ENCODE measurements at regions not wholly inside any gene's neighbourhood (a gene's known extent, or its start where the extent isn't known, plus 50 kb on each side); places are given as distances from the start of the nearest gene placed in this dataset.

- H3K9me3 ChIP-seq (ENCODE audit: low read length), result no peaks in the 10 kb centered on the region
- no peak overlapping the region for H3K27ac ChIP-seq (ENCODE audit: low read depth, low read length, poor library complexity, severe bottlenecking)
- H3K4me1 ChIP-seq (ENCODE audit: insufficient read depth, low read length, severe bottlenecking), result no peaks in the 10 kb centered on the region
- H3K36me3 ChIP-seq (ENCODE audit: insufficient read depth, low read length), result no peaks in the 10 kb centered on the region
- no peak overlapping the region for H3K9ac ChIP-seq (ENCODE audit: low read length)
- no peak overlapping the region for H3K4me3 ChIP-seq (ENCODE audit: low read depth, low read length, poor library complexity, severe bottlenecking)
- no peaks in the 10 kb centered on the region for H4K20me1 ChIP-seq (ENCODE audit: insufficient read depth, low read length)
- H3K27me3 ChIP-seq (ENCODE audit: insufficient read depth, low read length), result no peaks in the 10 kb centered on the region
- no peak overlapping the region for H3K4me2 ChIP-seq (ENCODE audit: low read length)
- H3K79me2 ChIP-seq (ENCODE audit: insufficient read depth, low read length), result no peaks in the 10 kb centered on the region
- TF ChIP-seq EZH2 (IDR thresholded peaks at IDR 0.05; ENCODE audit: borderline replicate concordance, low read length), result no peak
- no peak for TF ChIP-seq CTCF (IDR thresholded peaks at IDR 0.05; ENCODE audit: low read length)
- H2AFZ ChIP-seq (ENCODE audit: low read length), result no peak overlapping the region
- H3K9me2 ChIP-seq (ENCODE audit: low read depth, low read length), result no peaks in the 10 kb centered on the region
- no peaks in the 10 kb centered on the region for H3F3A ChIP-seq (ENCODE audit: insufficient read depth, low read length)
These were observed 974.9 kb downstream of the PCDH18 start for GRCh38 chr4:136557396-136557795.

- Histone ChIP-seq H3K9ac (ENCODE audit: low read length) (no peak overlapping the region), H3K9me3 (ENCODE audit: low read length) (no peaks in the 10 kb centered on the region), H3K79me2 (ENCODE audit: insufficient read depth, low read length) (no peaks in the 10 kb centered on the region), H3K4me3 (ENCODE audit: low read depth, low read length, poor library complexity, severe bottlenecking) (no peak overlapping the region), H3K9me2 (ENCODE audit: low read depth, low read length) (no peaks in the 10 kb centered on the region), H3K36me3 (ENCODE audit: insufficient read depth, low read length) (no peaks in the 10 kb centered on the region), H3K4me2 (ENCODE audit: low read length) (no peak overlapping the region), H3K27ac (ENCODE audit: low read depth, low read length, poor library complexity, severe bottlenecking) (no peak overlapping the region), H3K4me1 (ENCODE audit: insufficient read depth, low read length, severe bottlenecking) (no peaks in the 10 kb centered on the region), H4K20me1 (ENCODE audit: insufficient read depth, low read length) (no peaks in the 10 kb centered on the region), H2AFZ (ENCODE audit: low read length) (no peak overlapping the region), H3F3A (ENCODE audit: insufficient read depth, low read length) (no peaks in the 10 kb centered on the region), H3K27me3 (ENCODE audit: insufficient read depth, low read length) (no peaks in the 10 kb centered on the region)
- no peak for TF ChIP-seq EZH2 (IDR thresholded peaks at IDR 0.05; ENCODE audit: borderline replicate concordance, low read length)
- TF ChIP-seq CTCF (IDR thresholded peaks at IDR 0.05; ENCODE audit: low read length), result no peak
These were observed 978.3 kb downstream of the PCDH18 start for GRCh38 chr4:136554033-136554432.

GRCh38 chr4:136551753-136552152, 980.5 kb downstream of the PCDH18 start:
- no peak overlapping the region for H3K27ac ChIP-seq (ENCODE audit: low read depth, low read length, poor library complexity, severe bottlenecking)
- no peak overlapping the region for H3K4me2 ChIP-seq (ENCODE audit: low read length)
- no peaks in the 10 kb centered on the region for H4K20me1 ChIP-seq (ENCODE audit: insufficient read depth, low read length)
- no peaks in the 10 kb centered on the region for H3K79me2 ChIP-seq (ENCODE audit: insufficient read depth, low read length)
- no peaks in the 10 kb centered on the region for H3K9me2 ChIP-seq (ENCODE audit: low read depth, low read length)
- no peaks in the 10 kb centered on the region for H3F3A ChIP-seq (ENCODE audit: insufficient read depth, low read length)
- no peak overlapping the region for H3K4me3 ChIP-seq (ENCODE audit: low read depth, low read length, poor library complexity, severe bottlenecking)
- H3K9ac ChIP-seq (ENCODE audit: low read length), result no peak overlapping the region
- H3K4me1 ChIP-seq (ENCODE audit: insufficient read depth, low read length, severe bottlenecking), result no peaks in the 10 kb centered on the region
- no peaks in the 10 kb centered on the region for H3K27me3 ChIP-seq (ENCODE audit: insufficient read depth, low read length)
- no peaks in the 10 kb centered on the region for H3K36me3 ChIP-seq (ENCODE audit: insufficient read depth, low read length)
- no peak overlapping the region for H2AFZ ChIP-seq (ENCODE audit: low read length)
- no peak for TF ChIP-seq CTCF (IDR thresholded peaks at IDR 0.05; ENCODE audit: low read length)
- TF ChIP-seq EZH2 (IDR thresholded peaks at IDR 0.05; ENCODE audit: borderline replicate concordance, low read length), result no peak
- no peaks in the 10 kb centered on the region for H3K9me3 ChIP-seq (ENCODE audit: low read length)

Data from OCI-LY1 (cell line).